Calu3 (cell line): ENCODE measurements at regions not wholly inside any gene's neighbourhood (a gene's known extent, or its start where the extent isn't known, plus 50 kb on each side); places are given as distances from the start of the nearest gene placed in this dataset.

Source experiments
- BruUV-seq: library from RNA; stranded (reverse); fragments of 400-500 nt; replicated peaks from 2 replicates; lab custom pipeline; 2021; lab: Mats Ljungman, UMichigan
- CTCF ChIA-PET: fragments of 300-600 bp; sonication (Branson Sonifier 250); formaldehyde crosslinking; loops from one replicate; lab custom pipeline; 2022; ENCODE audit warnings: antibody characterized with exemption; lab: Charles Lee
- DNase-seq: peaks from one replicate; pipeline ENCODE4 v3.0.0; 2022
- H3K27ac Mint-ChIP-seq: one replicate; pipeline ENCODE4 v1.8.0; 2022; ENCODE audit warnings: mixed read lengths; ENCODE audit not compliant: unreplicated experiment
- H3K27me3 Mint-ChIP-seq: one replicate; pipeline ENCODE4 v1.8.0; 2022; ENCODE audit warnings: mixed read lengths; ENCODE audit not compliant: unreplicated experiment
- H3K36me3 Mint-ChIP-seq: one replicate; pipeline ENCODE4 v1.8.0; 2022; ENCODE audit warnings: mild to moderate bottlenecking, moderate library complexity, mixed read lengths; ENCODE audit not compliant: insufficient read depth, unreplicated experiment
- H3K4me1 Mint-ChIP-seq: one replicate; pipeline ENCODE4 v1.8.0; 2022; ENCODE audit warnings: mild to moderate bottlenecking, low read depth, mixed read lengths; ENCODE audit not compliant: unreplicated experiment
- H3K4me3 Mint-ChIP-seq: one replicate; pipeline ENCODE4 v1.8.0; 2022; ENCODE audit warnings: mild to moderate bottlenecking, low read depth, moderate library complexity, mixed read lengths; ENCODE audit not compliant: unreplicated experiment
- H3K9me3 Mint-ChIP-seq: one replicate; pipeline ENCODE4 v1.8.0; 2022; ENCODE audit warnings: low read depth, mixed read lengths; ENCODE audit not compliant: unreplicated experiment
- CTCF ChIP-seq: fragments of 200-600 bp; IDR thresholded peaks from one replicate; pipeline ENCODE4 v1.8.0; 2022; ENCODE audit warnings: antibody characterized with exemption; ENCODE audit not compliant: unreplicated experiment
- intact Hi-C: fragments of 100-400 bp; cut with micrococcal nuclease; formaldehyde crosslinking; loops from one replicate; pipeline ENCODE4 v1.10.0; 2022; ENCODE audit not compliant: unreplicated experiment

DNA sequence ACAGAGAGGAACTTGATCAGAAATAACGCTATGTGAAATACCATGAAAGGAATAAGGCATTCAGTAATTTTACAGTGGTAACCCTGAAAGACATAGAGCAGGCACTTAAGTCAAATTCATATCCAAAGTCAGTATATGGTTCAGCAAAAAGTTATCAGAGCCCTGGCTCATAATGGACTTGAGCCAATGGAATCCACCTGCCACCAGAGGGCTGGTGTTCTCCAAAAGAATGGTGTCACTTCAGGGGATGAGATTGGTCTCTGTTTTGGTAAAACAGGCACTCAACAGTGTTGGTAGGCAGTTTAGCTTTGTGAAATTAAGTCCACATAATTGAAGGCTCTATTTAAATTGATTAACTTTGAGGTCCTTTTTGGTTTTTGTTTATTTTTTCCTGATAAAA, 93.9 kb downstream of the LIG4 start:
- H3K27me3 Mint-ChIP-seq = no peaks in the 10 kb centered on the region
- no peaks in the 10 kb centered on the region for H3K9me3 Mint-ChIP-seq
- no peak overlapping the region for H3K27ac Mint-ChIP-seq
- CTCF ChIA-PET = no interaction called here
- DNase-seq = no peak
- no peak overlapping the region for H3K4me3 Mint-ChIP-seq
- H3K4me1 Mint-ChIP-seq = no peaks in the 10 kb centered on the region
- no peaks in the 10 kb centered on the region for H3K36me3 Mint-ChIP-seq
- intact Hi-C loops = no loop called here
- TF ChIP-seq CTCF = no peak
- no TSS peak for BruUV-seq

GRCh38 chr13:108120856-108121255, 94.5 kb downstream of the LIG4 start:
- DNase-seq = no peak
- H3K4me1 Mint-ChIP-seq = no peaks in the 10 kb centered on the region
- no peaks in the 10 kb centered on the region for H3K9me3 Mint-ChIP-seq
- intact Hi-C loops = no loop called here
- H3K27me3 Mint-ChIP-seq = no peaks in the 10 kb centered on the region
- no peaks in the 10 kb centered on the region for H3K36me3 Mint-ChIP-seq
- BruUV-seq = no TSS peak
- CTCF ChIA-PET = no interaction called here
- no peak overlapping the region for H3K4me3 Mint-ChIP-seq
- no peak overlapping the region for H3K27ac Mint-ChIP-seq
- TF ChIP-seq CTCF = no peak

DNA sequence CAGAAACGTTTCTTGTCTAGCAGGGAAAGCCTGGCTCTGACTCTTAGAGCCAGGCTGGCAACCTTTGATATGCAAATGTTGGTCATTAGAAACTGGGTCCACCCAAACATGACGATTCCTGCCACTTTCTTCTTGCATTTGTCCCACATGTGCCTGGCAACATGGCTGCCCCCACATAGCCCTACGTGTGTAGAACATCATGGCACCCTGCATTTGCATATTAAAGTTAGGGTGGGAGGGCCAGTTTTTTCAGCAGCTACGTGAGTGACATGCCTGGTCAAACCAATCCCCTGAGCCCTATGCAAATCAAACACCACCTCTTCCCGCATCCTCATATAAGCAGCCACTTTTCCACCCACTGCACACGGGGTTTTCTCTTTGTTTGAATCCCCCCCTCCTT, 95.0 kb downstream of the LIG4 start:
- BruUV-seq = no TSS peak
- H3K27me3 Mint-ChIP-seq = no peaks in the 10 kb centered on the region
- no peak for DNase-seq
- H3K4me3 Mint-ChIP-seq = no peak overlapping the region
- intact Hi-C loops = no loop called here
- CTCF ChIA-PET = no interaction called here
- H3K4me1 Mint-ChIP-seq = no peaks in the 10 kb centered on the region
- no peak for TF ChIP-seq CTCF
- H3K36me3 Mint-ChIP-seq = no peaks in the 10 kb centered on the region
- H3K9me3 Mint-ChIP-seq = no peaks in the 10 kb centered on the region
- no peak overlapping the region for H3K27ac Mint-ChIP-seq

GRCh38 chr13:108115738-108116137, 99.6 kb downstream of the LIG4 start:
- Mint-ChIP-seq H3K4me1 (no peaks in the 10 kb centered on the region), H3K27me3 (no peaks in the 10 kb centered on the region), H3K36me3 (no peaks in the 10 kb centered on the region), H3K4me3 (no peak overlapping the region), H3K9me3 (no peaks in the 10 kb centered on the region), H3K27ac (no peak overlapping the region)
- CTCF ChIA-PET = no interaction called here
- DNase-seq = no peak
- no TSS peak for BruUV-seq
- intact Hi-C loops = no loop called here
- no peak for TF ChIP-seq CTCF
